Smooth muscle cell (in vitro differentiated cells): ENCODE measurements at regions not wholly inside any gene's neighbourhood (a gene's known extent, or its start where the extent isn't known, plus 50 kb on each side); places are given as distances from the start of the nearest gene placed in this dataset.

Experiments
- DNase-seq: peaks from one replicate; lab custom pipeline; 2025; ENCODE audit not compliant: unreplicated experiment; lab: John Stamatoyannopoulos, UW
- H2AFZ ChIP-seq: fragments of 200-600 bp; sonication (generic); 2 replicates; pipeline ENCODE4 v1.6.0; 2016; ENCODE audit warnings: antibody characterized with exemption, low read depth, mild to moderate bottlenecking
- H3F3A ChIP-seq: fragments of 200-600 bp; sonication (generic); 2 replicates; pipeline ENCODE4 v1.6.0; 2017; ENCODE audit warnings: antibody characterized with exemption, low read depth
- H3K27ac ChIP-seq: fragments of 200-600 bp; sonication (generic); 2 replicates; pipeline ENCODE4 v1.5.1; 2016; ENCODE audit warnings: low read depth, mild to moderate bottlenecking
- H3K27me3 ChIP-seq: fragments of 200-600 bp; sonication (generic); 2 replicates; pipeline ENCODE4 v1.6.1; 2016; ENCODE audit warnings: low read depth, mild to moderate bottlenecking
- H3K36me3 ChIP-seq: fragments of 200-600 bp; sonication (generic); 2 replicates; pipeline ENCODE4 v1.5.1; 2016; ENCODE audit warnings: low read depth
- H3K4me1 ChIP-seq: fragments of 200-600 bp; sonication (generic); 2 replicates; pipeline ENCODE4 v1.5.1; 2016; ENCODE audit warnings: low read depth
- H3K4me2 ChIP-seq: fragments of 200-600 bp; sonication (generic); 2 replicates; pipeline ENCODE4 v1.6.0; 2016; ENCODE audit warnings: mild to moderate bottlenecking
- H3K4me3 ChIP-seq: fragments of 200-600 bp; sonication (generic); 2 replicates; pipeline ENCODE4 v1.5.1; 2016; ENCODE audit warnings: mild to moderate bottlenecking
- H3K79me2 ChIP-seq: fragments of 200-600 bp; sonication (generic); 2 replicates; pipeline ENCODE4 v1.6.0; 2016; ENCODE audit warnings: low read depth, mild to moderate bottlenecking
- H3K9ac ChIP-seq: fragments of 200-600 bp; sonication (generic); 2 replicates; pipeline ENCODE4 v1.6.0; 2016; ENCODE audit warnings: low read depth
- H3K9me3 ChIP-seq: fragments of 200-600 bp; sonication (generic); replicated peaks from 2 replicates; pipeline ENCODE4 v1.5.1; 2016; ENCODE audit warnings: low read depth
- H4K20me1 ChIP-seq: fragments of 200-600 bp; sonication (generic); 2 replicates; pipeline ENCODE4 v1.6.0; 2016; ENCODE audit warnings: low read depth
- WGBS: methylation state at CpG from one replicate; pipeline ENCODE4 v1.1.7; 2016; ENCODE audit warnings: low lambda C conversion rate; 5-methylcytosine and 5-hydroxymethylcytosine counted together
- TF ChIP-seq, protein P1 (sequence below): fragments of 200-600 bp; sonication (generic); IDR thresholded peaks from 2 replicates; pipeline ENCODE4 v1.5.1; 2017; ENCODE audit warnings: borderline replicate concordance, mild to moderate bottlenecking, antibody characterized with exemption; ENCODE audit not compliant: insufficient read depth, poor library complexity, severe bottlenecking

DNA sequence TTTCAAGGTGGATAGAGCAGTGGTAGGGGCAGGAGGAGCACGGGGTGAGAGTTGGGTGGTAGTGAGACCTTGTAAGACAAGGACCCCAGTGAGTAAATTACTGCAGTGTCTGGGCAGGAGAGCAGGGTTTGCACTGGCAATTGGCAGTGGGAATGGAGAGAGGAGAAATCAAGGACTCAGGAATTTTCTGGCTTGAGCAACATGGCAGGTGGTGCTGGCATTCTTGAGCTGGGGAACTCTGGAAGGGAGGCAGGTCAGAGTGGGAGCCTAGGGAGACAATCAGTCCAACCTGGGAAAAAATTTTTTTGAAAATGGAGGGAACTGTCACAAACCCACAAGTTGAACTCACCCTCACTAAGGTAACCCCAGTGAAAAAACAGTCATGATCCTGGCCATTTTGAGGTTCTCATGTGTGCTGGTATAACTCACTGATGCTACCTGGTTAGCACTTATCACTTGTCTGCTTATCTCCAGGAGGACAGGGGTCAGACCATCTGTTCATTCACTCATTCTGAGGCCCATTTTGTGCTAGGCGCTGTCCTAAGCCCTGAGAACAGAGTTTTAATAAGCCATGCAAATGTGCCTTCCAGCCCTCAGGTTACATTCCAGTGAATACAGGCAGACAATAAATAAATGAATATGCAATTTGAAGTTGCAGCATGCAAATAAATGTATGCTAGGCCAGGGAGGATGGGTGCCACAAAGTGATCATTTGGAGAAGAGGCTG is 92.2 kb upstream of the SEC11C start:
- no peak for DNase-seq
- 88% methylated on average over 2 of the region's 2 CpGs for WGBS
- Histone ChIP-seq H3K4me2 (no peak overlapping the region), H3K79me2 (no peaks in the 10 kb centered on the region), H3K9me3 (no peaks in the 10 kb centered on the region), H3K4me1 (no peaks in the 10 kb centered on the region), H3K36me3 (no peaks in the 10 kb centered on the region), H3F3A (no peaks in the 10 kb centered on the region), H3K27me3 (no peaks in the 10 kb centered on the region), H4K20me1 (no peaks in the 10 kb centered on the region), H3K4me3 (no peak overlapping the region), H3K27ac (no peak overlapping the region), H3K9ac (no peak overlapping the region), H2AFZ (no peak overlapping the region)
- TF ChIP-seq, protein P1, sequence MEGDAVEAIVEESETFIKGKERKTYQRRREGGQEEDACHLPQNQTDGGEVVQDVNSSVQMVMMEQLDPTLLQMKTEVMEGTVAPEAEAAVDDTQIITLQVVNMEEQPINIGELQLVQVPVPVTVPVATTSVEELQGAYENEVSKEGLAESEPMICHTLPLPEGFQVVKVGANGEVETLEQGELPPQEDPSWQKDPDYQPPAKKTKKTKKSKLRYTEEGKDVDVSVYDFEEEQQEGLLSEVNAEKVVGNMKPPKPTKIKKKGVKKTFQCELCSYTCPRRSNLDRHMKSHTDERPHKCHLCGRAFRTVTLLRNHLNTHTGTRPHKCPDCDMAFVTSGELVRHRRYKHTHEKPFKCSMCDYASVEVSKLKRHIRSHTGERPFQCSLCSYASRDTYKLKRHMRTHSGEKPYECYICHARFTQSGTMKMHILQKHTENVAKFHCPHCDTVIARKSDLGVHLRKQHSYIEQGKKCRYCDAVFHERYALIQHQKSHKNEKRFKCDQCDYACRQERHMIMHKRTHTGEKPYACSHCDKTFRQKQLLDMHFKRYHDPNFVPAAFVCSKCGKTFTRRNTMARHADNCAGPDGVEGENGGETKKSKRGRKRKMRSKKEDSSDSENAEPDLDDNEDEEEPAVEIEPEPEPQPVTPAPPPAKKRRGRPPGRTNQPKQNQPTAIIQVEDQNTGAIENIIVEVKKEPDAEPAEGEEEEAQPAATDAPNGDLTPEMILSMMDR: no peak

DNA sequence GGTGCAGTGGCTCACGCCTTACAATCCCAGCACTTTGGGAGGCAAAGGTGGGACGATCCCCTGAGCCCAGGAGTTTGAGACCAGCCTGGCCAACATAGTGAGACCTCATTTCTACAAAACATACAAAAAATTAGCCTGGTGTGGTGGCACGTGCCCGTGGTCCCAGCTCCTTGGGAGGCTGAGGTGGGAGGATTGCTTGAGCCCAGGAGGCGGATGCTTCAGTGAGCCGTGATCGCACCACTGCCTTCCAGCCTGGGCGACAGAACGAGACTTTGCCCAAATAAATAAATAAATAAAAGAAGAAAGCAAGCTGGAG is 91.7 kb upstream of the SEC11C start:
- 91% methylated on average over 9 of the region's 9 CpGs for WGBS
- TF ChIP-seq, protein P1: no peak

DNA sequence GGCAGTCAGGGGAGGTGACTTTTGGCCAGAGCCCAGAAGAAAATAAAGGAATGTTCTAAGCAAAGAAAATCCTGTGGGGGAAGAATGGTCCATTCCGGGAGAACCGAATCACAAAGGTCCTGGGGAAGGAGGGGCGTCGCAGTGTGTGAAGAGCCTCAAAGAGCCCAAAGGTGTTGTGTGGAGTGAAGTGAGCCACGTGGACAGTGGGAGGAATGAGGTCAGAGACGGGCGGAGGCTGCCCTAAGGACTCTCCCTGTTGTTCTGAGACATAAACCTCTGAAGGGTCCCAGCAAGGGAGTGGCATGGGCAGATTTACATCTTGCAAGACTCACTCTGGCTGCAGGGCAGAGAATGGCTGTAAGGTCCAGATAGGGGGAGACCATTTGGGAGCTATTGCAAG is 91.3 kb upstream of the SEC11C start:
- no peaks in the 10 kb centered on the region for H3K79me2 ChIP-seq
- no peak overlapping the region for H3K9ac ChIP-seq
- no peak overlapping the region for H3K4me2 ChIP-seq
- no peak overlapping the region for H2AFZ ChIP-seq
- no peak overlapping the region for H3K27ac ChIP-seq
- DNase-seq: no peak
- no peak overlapping the region for H3K4me3 ChIP-seq
- H3K9me3 ChIP-seq: no peaks in the 10 kb centered on the region
- H3K4me1 ChIP-seq: no peaks in the 10 kb centered on the region
- 69% methylated on average over 7 of the region's 7 CpGs for WGBS
- H3F3A ChIP-seq: no peaks in the 10 kb centered on the region
- no peaks in the 10 kb centered on the region for H3K36me3 ChIP-seq
- TF ChIP-seq, protein P1: no peak
- no peaks in the 10 kb centered on the region for H4K20me1 ChIP-seq
- no peaks in the 10 kb centered on the region for H3K27me3 ChIP-seq

More for the DNA sequence above, 91.7 kb upstream of the SEC11C start:
- no peaks in the 10 kb centered on the region for H3K79me2 ChIP-seq
- no peaks in the 10 kb centered on the region for H3K9me3 ChIP-seq
- no peaks in the 10 kb centered on the region for H3K27me3 ChIP-seq
- no peak overlapping the region for H3K4me3 ChIP-seq
- H3K27ac ChIP-seq: no peak overlapping the region
- H4K20me1 ChIP-seq: no peaks in the 10 kb centered on the region
- no peaks in the 10 kb centered on the region for H3F3A ChIP-seq
- DNase-seq: no peak
- no peak overlapping the region for H3K9ac ChIP-seq
- H3K4me1 ChIP-seq: no peaks in the 10 kb centered on the region
- H3K36me3 ChIP-seq: no peaks in the 10 kb centered on the region
- H3K4me2 ChIP-seq: no peak overlapping the region
- H2AFZ ChIP-seq: no peak overlapping the region
